Activated CD8-positive, alpha-beta memory T cell treated with anti-CD3 and anti-CD28 coated beads, Interleukin-2, amount 50 U/mL, for 1 hour (primary cell): ENCODE measurements at regions not wholly inside any gene's neighbourhood (a gene's known extent, or its start where the extent isn't known, plus 50 kb on each side); places are given as distances from the start of the nearest gene placed in this dataset.

ENCODE experiments used
- DNase-seq: peaks from one replicate; pipeline ENCODE4 v3.0.0-alpha.2; 2020; ENCODE audit errors: extremely low read depth

- DNase-seq = no peak
These were observed 985.1 kb downstream of the BRD1 start for GRCh38 chr22:48842583-48842945.

DNA sequence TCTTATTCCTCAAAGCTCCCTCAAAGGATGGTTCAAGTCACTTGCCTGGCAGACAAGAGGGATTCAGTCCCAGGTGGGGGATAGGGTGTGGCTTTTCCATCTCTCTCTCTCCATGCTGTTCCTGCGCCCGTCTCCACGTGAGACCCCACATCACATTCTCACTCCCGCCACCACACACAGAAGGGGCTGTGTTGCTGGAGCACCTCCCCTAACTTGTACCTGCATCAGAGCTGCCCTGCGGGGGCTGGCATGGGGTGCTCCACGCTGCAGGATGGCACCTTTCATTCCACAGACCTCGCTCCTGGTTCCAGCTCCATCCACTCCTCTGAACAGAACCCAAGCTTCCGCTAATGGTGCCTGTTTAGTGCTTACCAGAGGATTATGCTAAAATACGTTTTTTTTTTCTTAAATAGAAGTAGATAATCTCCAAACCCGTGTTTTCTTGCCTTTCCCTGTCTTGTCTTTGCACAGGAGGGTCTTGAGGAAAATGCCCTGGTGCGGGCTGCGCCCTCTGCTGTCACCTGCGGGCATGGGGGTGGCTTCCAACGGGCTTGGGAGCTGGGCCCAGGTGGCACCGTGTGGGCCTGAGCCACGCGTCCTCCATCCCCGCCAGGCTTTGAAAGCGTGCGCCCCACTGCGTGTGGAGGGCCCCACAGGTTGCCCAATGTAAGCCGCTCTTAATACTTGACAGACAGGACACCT is 985.6 kb downstream of the BRD1 start:
- DNase-seq = no peak

GRCh38 chr22:48840112-48840949 is 987.3 kb downstream of the BRD1 start:
- no peak for DNase-seq

GRCh38 chr22:48838846-48839730 is 988.6 kb downstream of the BRD1 start:
- no peak for DNase-seq

- DNase-seq = no peak
These were observed 989.3 kb downstream of the BRD1 start for GRCh38 chr22:48838376-48838775.

DNA sequence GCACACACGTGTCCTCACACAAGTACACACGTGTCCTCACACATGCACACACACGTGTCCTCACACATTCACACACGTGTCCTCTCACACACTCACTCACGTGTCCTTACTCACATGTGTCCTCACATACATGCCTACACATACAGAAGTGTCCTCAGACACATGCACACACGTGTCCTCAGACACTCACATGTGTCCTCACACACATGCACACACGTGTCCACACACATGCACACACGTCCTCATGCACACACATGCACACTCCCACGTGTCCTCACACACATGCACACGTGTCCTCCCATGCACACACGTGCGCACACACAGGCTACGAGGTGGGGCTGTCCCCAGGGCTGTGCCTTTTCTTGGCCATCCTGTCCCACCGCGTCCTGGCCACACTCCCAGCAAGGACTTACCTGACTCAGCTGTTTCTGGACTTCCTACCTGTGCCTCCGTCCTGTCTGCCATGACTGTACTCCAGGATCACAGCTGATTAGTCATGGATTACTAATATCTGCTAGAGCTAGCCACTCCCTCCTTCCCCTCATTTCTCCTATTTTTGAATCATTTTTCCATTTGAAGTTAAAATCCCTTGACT is 990.2 kb downstream of the BRD1 start:
- DNase-seq = no peak

DNA sequence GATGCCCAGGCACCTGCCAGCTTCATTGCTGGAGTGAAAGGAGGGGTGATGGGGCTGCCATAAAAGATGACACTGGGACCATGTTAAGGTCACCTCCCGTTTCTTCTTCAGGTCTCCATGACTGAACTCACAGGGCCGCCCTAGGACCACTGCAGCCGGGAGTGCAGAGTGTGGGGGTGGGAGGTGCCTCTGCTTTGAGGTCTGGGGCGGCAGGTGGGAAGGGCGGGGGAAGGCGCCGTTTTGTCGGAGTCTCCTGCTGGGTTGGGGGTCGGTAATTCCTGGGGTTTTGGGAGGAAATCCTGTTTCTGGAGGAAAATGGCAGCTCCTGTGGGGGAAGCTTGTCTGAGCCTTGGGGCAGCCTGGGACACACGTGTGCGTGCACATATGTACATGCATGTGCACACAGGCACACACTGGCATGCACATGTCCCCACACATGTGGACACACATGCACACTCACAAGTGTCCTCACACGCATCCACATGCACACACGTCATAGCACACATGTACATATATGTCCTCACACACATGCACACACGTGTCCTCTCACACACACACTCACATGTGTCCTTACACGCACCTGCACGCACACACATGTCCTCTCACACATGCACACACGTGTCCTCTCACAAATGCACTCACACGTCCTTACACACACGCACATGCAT is 990.9 kb downstream of the BRD1 start:
- DNase-seq = no peak

DNA sequence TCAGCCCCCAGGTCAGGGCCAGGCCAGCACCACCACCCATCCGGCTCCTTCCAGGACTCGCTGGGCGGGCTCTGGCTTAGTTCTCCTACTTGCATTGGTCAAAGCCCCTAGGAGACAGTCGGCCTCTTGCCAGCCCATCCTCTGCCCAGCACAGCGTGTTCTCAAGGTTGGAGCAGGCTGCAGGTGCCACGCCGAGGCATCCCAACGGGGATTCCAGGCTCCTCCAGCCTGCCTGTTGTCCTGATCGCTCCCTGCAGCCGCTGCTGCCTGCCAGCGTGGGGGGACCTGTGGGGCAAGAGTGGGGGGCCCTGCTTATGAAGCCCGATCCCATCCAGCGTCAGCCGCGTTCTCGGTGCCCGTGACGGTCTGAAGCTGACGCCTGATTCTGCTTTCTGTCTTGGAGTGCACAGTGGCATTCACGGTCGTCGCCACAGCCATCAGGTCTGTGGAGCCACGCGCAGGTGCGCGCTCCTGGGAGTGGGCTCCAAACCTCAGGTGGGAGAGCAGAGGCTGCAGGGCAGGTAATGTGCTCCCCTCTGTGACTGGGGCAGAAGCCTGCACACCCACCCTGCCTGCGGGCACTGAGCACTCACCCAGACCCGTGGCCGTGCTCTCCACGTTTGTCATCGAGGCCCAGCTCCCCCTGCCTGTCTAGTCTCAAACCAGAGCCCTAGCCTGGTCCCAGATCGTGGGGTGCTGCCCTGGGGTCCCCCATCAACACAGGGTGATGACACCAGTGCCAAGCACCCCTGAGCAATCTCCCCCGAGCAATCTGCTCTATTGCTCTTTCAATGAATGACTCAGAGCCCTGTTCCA is 991.6 kb downstream of the BRD1 start:
- DNase-seq = no peak

- DNase-seq = no peak
These were observed 992.3 kb downstream of the BRD1 start for GRCh38 chr22:48835364-48835763.

DNA sequence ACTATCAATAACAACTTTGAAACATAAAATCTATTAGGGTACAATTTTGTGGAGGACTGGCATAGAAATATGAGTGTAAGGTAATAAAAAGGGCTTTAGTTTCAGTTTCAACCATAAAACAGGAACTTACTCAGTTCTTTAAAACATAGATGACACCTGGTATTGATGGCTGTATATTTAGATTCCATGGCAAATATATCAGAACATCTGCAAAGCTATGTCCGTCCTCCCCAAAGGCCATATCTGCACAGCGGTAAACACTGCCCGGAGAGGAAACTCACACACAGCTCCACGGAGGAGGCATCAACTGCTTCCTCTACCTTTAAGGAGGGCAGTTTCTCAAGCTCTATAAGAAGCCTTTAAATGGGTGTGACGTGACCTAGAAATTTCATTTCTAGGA is 993.3 kb downstream of the BRD1 start:
- no peak for DNase-seq

GRCh38 chr22:48832592-48832991 is 995.1 kb downstream of the BRD1 start:
- DNase-seq = no peak

DNA sequence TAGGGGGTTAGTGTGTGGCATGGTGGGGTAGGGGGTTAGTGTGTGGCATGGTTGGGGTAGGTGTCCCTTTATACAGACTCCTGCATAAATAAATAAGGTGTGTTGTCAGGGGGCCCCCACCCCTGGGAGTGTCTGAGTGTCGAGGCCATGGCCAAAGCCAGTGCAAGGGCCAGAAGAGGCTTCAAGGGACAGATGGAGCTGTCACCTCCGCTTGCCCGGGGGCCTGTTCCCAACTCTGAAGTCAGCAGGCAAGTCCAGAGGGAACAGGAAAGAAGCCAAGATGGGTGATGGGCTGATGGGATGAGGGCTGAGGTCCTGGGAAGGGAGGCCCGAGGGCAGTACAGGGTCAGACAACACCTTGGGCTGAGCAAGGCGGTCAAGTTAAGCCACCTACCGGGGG is 997.8 kb downstream of the BRD1 start:
- DNase-seq = no peak

DNA sequence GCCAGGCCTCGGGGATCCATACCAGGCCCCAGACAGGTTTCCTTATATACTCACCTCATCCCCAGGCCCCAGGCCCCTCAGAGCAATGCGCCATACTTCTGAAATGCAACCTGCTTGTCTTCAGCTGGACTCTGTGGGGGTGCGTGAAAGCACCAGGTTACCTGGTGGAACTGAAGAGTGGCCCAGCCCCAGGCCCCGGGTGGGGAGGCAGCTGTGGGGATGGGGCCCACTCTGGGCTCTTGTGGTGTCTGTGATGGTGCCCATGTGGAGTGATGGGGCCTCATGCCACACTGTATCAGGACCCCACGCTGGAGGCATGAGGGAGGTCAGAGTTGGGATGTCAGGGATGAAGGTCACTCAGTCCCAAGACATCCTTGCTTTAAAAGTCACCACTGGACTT is 999.0 kb downstream of the BRD1 start:
- DNase-seq = no peak

DNA sequence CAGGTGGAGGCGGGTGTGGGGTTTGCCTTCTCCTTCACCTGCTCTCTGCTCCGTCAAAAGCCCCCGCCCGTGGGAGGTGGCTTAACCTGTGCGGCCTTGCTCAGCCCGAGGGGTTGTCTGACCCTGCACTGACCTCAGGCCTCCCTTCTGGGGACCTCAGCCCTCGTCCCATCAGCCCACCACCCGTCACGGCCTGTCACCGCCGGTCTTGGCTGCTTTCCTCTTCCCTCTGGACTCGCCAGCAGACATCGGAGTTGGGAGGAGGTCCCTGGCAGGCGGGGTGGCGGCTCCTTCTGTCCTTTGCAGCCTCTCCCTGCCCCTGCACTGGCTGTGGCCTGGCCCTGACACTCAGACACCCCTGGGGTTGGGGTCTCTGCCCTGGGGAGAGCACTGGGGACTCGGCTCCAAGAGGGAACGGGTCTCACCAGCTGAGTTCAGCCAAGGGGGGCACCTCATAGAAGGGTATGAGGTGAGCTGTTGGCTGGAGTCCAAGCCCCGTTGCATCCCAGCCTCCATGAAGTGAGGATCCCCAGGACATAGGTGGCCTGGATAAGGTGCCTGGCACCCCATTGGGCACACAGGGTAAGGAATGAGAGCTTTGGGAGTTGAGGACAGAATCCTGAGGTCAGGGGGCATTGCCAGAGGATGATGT is 999.6 kb downstream of the BRD1 start:
- DNase-seq = no peak

DNA sequence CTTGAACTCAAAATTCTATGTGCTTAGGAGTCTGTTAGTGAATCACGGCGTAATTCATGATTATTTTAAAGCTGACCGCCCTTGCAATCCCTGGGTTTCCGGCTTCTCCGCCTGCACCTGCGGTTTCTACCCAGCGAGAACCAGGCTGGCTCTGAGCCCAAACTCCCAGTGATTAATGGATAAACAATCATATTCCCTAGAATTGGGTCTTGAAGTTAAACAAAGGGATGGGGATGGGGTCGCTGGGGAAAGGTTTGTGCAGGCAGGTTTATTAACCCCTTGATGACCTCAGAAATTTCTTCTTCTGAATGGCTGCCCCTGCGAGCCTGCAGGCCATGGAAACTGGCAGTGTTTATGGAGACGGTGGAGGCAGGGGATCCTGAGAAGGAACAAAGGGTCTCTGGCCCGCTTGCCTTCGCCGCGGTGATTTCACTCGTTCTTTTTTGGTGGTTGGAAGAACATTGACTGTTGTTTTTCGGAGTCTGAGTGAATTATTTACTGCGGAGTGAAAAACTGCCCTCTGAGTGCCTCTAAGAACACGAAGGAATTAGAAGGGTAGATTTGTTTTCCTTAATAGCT is 1000.3 kb downstream of the BRD1 start:
- DNase-seq = no peak

DNA sequence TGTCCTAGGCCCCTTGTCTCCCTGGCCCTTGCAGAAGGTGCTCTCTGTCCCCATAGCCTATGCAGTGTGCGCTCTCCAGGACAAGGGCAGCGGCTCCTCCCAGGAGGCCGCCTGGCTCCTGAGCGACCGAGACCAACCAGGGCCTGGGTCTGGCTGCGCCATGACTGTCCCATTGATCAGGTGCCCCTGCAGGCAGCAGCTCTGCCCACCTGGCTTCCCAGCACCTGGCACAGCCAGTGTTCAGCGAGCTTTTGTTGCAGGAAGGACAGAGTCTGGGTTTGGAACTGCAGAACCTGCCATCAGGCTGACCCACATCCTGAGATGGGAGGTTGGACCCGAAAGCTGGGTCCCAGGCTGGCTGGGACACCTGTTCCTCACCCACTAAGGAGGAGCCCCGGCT is 1001.1 kb downstream of the BRD1 start:
- DNase-seq = no peak

DNA sequence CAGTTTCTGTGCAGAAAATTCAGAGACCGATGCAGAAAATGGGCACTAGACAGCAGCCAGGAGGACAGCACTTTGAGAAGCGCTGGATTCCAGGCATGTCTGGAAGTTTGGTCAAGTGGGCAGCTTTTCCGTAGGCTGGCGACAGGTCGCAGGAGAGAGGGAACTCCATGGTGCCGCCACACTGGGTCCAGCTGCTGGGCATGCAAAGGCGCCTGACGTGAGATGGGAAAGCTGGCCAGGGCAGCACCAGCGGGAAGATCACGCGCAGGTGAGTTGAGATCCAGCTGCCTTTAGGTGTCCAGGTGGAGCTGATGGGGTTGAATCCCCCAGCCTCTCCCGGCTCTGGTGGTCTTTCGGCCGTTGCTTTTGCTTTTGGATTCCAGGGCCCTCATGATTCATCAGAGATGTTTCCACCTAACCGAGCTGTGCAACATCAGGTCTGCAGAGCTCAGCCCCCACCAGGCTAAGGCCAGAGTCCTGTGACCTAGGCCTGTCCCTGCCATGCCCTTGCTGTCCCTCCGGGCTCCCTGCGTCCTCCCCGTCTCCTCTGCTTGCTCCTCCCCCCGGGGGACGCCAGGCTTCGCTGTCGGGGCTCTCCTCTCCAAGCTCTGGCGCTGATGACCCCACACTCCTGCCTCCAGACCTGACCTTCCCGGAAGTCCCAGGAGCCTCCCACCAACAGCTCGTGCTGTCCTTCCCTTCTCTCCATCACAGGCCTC is 1001.7 kb downstream of the BRD1 start:
- no peak for DNase-seq

GRCh38 chr22:48824712-48825651 is 1002.7 kb downstream of the BRD1 start:
- no peak for DNase-seq
